SH-SY5Y (cell line): ENCODE measurements at regions not wholly inside any gene's neighbourhood (a gene's known extent, or its start where the extent isn't known, plus 50 kb on each side); places are given as distances from the start of the nearest gene placed in this dataset.

Source experiments
- GATA2 ChIP-seq: IDR thresholded peaks from 2 replicates; pipeline ENCODE4 v1.6.1; 2011; ENCODE audit warnings: mild to moderate bottlenecking, low read depth, low read length
- GATA3 ChIP-seq: IDR thresholded peaks from 2 replicates; pipeline ENCODE4 v1.6.1; 2011; ENCODE audit warnings: low read depth, mild to moderate bottlenecking, low read length, moderate library complexity

DNA sequence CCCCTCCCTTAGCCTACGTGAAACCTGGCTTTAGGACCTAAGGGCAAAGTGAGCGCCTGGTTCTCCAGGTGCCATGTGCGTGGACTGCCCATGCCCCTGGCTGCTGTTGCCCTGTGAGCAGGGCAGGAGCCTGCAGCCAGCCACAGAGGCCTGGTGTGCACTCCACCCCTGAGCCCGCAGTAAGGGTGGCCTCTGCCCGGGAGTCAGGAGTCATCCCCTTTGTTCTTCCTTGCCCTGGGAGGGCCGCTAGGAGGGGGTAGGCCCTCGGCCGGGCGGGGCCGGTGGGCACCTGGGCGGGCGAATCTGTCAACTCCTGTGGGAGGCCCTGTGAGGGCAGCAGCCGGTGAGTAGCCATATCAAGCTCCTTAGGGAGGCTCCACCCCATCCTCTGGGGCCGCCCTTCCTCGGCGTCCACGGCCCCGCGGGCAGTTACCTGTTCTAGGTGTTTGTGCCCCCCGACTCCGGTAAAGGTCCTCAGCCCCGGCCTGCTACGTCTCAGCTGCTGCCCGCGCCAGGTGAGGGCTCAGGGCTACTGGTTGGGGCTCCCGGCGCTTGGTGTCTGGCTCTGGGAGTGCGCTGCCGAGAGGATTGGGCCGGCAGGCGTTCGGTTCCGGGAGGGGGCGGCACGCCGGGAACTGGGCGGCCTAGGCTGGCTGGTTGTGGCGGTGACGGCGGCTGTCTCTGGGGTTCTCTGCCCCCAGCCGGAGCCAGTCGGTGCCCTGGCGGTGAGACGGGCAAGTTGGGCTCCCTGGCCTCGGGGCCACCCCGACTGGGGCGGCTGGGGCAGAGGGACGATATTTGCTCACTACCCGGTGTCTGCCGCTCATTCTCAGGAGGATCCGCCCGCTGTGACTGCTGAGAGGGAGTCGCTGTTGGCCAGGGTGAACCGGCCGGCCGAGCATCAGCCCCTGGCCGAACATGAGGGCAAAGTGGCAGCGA lies 1060.2 kb downstream of the TECRL start:
- TF ChIP-seq GATA3 (no peak), GATA2 (no peak)
